DND-41 (cell line): ENCODE measurements at regions not wholly inside any gene's neighbourhood (a gene's known extent, or its start where the extent isn't known, plus 50 kb on each side); places are given as distances from the start of the nearest gene placed in this dataset.

ENCODE experiments used
- EZH2 ChIP-seq: IDR thresholded peaks from 3 replicates; pipeline ENCODE4 v1.6.1; 2012; ENCODE audit warnings: borderline replicate concordance, low read depth, mild to moderate bottlenecking, moderate library complexity, low read length, inconsistent platforms; ENCODE audit not compliant: severe bottlenecking
- TF ChIP-seq, protein P1 (sequence below): IDR thresholded peaks from 2 replicates; pipeline ENCODE4 v1.5.1; 2012; ENCODE audit warnings: borderline replicate concordance, low read length, moderate library complexity, mild to moderate bottlenecking; ENCODE audit not compliant: poor library complexity, severe bottlenecking; ENCODE audit errors: extremely low read depth

DNA sequence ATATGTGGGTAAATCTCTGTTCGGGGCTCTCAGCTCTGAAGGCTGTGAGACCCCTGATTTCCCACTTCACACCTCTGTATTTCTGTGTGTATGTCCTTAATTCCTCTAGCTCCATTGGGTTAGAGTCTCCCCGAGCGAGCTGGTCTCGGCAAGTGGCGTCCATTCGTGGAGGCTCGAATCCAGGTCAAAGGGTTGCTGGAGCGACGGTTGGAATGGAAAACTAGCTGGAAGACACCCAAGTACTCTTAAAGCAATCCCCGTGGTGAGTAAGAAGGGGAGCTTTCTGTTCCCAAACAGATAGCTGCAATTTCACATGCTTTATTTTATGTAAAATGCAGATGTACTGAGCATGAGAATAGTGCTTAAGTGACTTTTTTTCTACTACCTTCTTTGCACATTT, 277.5 kb upstream of the SGCG start:
- TF ChIP-seq EZH2: no peak
- TF ChIP-seq, protein P1, sequence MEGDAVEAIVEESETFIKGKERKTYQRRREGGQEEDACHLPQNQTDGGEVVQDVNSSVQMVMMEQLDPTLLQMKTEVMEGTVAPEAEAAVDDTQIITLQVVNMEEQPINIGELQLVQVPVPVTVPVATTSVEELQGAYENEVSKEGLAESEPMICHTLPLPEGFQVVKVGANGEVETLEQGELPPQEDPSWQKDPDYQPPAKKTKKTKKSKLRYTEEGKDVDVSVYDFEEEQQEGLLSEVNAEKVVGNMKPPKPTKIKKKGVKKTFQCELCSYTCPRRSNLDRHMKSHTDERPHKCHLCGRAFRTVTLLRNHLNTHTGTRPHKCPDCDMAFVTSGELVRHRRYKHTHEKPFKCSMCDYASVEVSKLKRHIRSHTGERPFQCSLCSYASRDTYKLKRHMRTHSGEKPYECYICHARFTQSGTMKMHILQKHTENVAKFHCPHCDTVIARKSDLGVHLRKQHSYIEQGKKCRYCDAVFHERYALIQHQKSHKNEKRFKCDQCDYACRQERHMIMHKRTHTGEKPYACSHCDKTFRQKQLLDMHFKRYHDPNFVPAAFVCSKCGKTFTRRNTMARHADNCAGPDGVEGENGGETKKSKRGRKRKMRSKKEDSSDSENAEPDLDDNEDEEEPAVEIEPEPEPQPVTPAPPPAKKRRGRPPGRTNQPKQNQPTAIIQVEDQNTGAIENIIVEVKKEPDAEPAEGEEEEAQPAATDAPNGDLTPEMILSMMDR: no peak
